A673 (cell line): ENCODE measurements at regions not wholly inside any gene's neighbourhood (a gene's known extent, or its start where the extent isn't known, plus 50 kb on each side); places are given as distances from the start of the nearest gene placed in this dataset.
A peak's percentile ranks its signal among the peaks of the same experiment; 100 is the strongest.

Experiments used
- BruUV-seq: library from RNA; stranded (reverse); fragments of 400-500 nt; replicated peaks from 2 replicates; lab custom pipeline; 2021; lab: Mats Ljungman, UMichigan
- CTCF ChIA-PET: fragments of 300-600 bp; sonication (Branson Sonifier 250); formaldehyde crosslinking; loops from one replicate; lab custom pipeline; 2022; ENCODE audit warnings: antibody characterized with exemption; lab: Charles Lee
- POLR2A ChIA-PET: fragments of 300-600 bp; sonication (Branson Sonifier 250); formaldehyde crosslinking; loops from one replicate; lab custom pipeline; 2022; ENCODE audit warnings: antibody characterized with exemption; ENCODE audit not compliant: low non-redundant PET; lab: Charles Lee
- DNase-seq: peaks from one replicate; pipeline ENCODE4 v3.0.0-alpha.2; 2015; ENCODE audit warnings: low spot score
- H3K27ac ChIP-seq: fragments of 200-600 bp; sonication (generic); 2 replicates; pipeline ENCODE4 v1.5.1; 2016; ENCODE audit warnings: mixed run types, low read depth, mild to moderate bottlenecking, mixed read lengths, antibody characterized with exemption, low read length; ENCODE audit not compliant: poor library complexity, severe bottlenecking
- H3K27me3 ChIP-seq: fragments of 200-600 bp; sonication (generic); replicated peaks from 2 replicates; pipeline ENCODE4 v1.6.1; 2017; ENCODE audit warnings: mixed run types, low read depth, mild to moderate bottlenecking, mixed read lengths, antibody characterized with exemption, low read length; ENCODE audit not compliant: insufficient read depth, poor library complexity
- H3K36me3 ChIP-seq: fragments of 200-600 bp; sonication (generic); 2 replicates; pipeline ENCODE4 v1.6.1; 2016; ENCODE audit warnings: mixed run types, mild to moderate bottlenecking, mixed read lengths, antibody characterized with exemption, low read length; ENCODE audit not compliant: insufficient read depth, poor library complexity, severe bottlenecking
- H3K4me1 ChIP-seq: fragments of 200-600 bp; sonication (generic); 2 replicates; pipeline ENCODE4 v1.6.1; 2017; ENCODE audit warnings: mixed run types, mild to moderate bottlenecking, mixed read lengths, antibody characterized with exemption, low read length; ENCODE audit not compliant: insufficient read depth, poor library complexity, severe bottlenecking
- H3K4me3 ChIP-seq: fragments of 200-600 bp; sonication (generic); 2 replicates; pipeline ENCODE4 v1.5.1; 2016; ENCODE audit warnings: low read depth, mixed run types, mild to moderate bottlenecking, mixed read lengths, low read length; ENCODE audit not compliant: poor library complexity, severe bottlenecking
- H3K9me3 ChIP-seq: fragments of 200-600 bp; sonication (generic); 2 replicates; pipeline ENCODE4 v1.6.1; 2016; ENCODE audit warnings: mixed run types, low read depth, mild to moderate bottlenecking, mixed read lengths, antibody characterized with exemption, low read length; ENCODE audit not compliant: poor library complexity, severe bottlenecking
- CTCF ChIP-seq: fragments of 300-800, 200-600 bp; sonication (generic); conservative IDR thresholded peaks from 2 replicates; pipeline ENCODE4 v1.5.1; 2017; ENCODE audit warnings: low read depth, mild to moderate bottlenecking, antibody characterized with exemption, low read length, moderate library complexity, mixed read lengths
- EZH2 ChIP-seq: fragments of 200-600 bp; sonication (generic); IDR thresholded peaks from 2 replicates; pipeline ENCODE4 v1.6.1; 2017; ENCODE audit warnings: borderline replicate concordance, low read depth, mild to moderate bottlenecking, mixed read lengths, antibody characterized with exemption, low read length; ENCODE audit not compliant: poor library complexity, severe bottlenecking
- intact Hi-C: fragments of 100-400 bp; cut with micrococcal nuclease; formaldehyde crosslinking; loops from one replicate; pipeline ENCODE4 v1.10.0; 2022; ENCODE audit not compliant: unreplicated experiment

DNA sequence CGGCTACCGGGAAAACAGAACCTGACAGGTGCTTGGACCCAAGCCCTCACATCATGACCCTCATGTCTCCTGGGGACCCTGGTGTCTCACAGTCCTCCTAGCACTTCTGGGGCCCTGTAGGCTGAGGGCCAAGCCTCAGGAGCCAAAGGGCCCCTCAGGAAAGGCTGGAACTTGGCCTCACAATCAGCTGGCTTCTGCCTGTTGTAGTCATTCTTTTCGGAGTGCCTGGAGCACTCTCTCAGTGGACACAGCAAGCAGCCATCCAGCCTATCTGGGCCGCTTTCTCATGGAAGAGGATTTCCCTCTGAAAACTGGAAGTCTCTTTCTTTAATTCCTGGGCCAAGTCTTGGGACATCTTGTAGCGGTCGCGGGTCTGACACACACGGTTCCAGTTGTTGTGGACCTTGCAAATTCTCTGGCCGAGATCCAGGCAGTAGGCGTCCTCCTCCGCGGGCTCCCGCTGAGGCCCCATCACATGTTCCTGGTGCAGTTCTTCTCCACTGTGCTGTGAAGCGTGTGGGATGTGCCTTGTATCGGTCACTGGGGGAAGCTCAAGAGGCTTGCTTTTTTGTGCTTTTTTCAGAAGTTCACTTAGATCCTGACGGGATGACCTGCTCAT lies 169.3 kb downstream of the EMP1 start:
- intact Hi-C loops = loop anchor here (10.0 kb wide), 1 partner anchor 299 kb away; no protein-coding TSS in a partner anchor
- CTCF ChIA-PET = no interaction called here

GRCh38 chr12:13362260-13362841 lies 165.8 kb downstream of the EMP1 start:
- Histone ChIP-seq H3K27me3 (peaks cover 57% of the 10 kb centered on the region), H3K4me1 (no peaks in the 10 kb centered on the region), H3K36me3 (no peaks in the 10 kb centered on the region), H3K27ac (no peak overlapping the region), H3K4me3 (no peak overlapping the region), H3K9me3 (no peaks in the 10 kb centered on the region)
- no TSS peak for BruUV-seq
- DNase-seq = peak; percentile 76
- intact Hi-C loops = loop anchor here (1.0 to 10.0 kb wide), 2 partner anchors 172 to 302 kb away; no protein-coding TSS in a partner anchor
- TF ChIP-seq CTCF = peak; percentile 96
- no peak for TF ChIP-seq EZH2
- ChIA-PET CTCF (interaction anchor here (0.7 to 1.4 kb wide), 4 partner anchors 12 to 299 kb away, joined by 3 to 19 read pairs (median 6); no protein-coding TSS in a partner anchor), POLR2A (no interaction called here)

More for the DNA sequence above, 169.3 kb downstream of the EMP1 start:
- no peak for DNase-seq
- no peaks in the 10 kb centered on the region for H3K9me3 ChIP-seq
- TF ChIP-seq EZH2 = no peak
- TF ChIP-seq CTCF = no peak
- peaks cover 32% of the 10 kb centered on the region for H3K27me3 ChIP-seq
- no peak overlapping the region for H3K4me3 ChIP-seq
- POLR2A ChIA-PET = no interaction called here
- H3K4me1 ChIP-seq = no peaks in the 10 kb centered on the region
- H3K36me3 ChIP-seq = no peaks in the 10 kb centered on the region
- no TSS peak for BruUV-seq
- no peak overlapping the region for H3K27ac ChIP-seq

GRCh38 chr12:13359636-13360035 lies 163.1 kb downstream of the EMP1 start:
- TF ChIP-seq CTCF = no peak
- TF ChIP-seq EZH2 = no peak
- no peak for DNase-seq
- no peak overlapping the region for H3K4me3 ChIP-seq
- ChIA-PET POLR2A (no interaction called here), CTCF (no interaction called here)
- BruUV-seq = no TSS peak
- intact Hi-C loops = loop anchor here (10.0 kb wide), 1 partner anchor 305 kb away; no protein-coding TSS in a partner anchor
- H3K9me3 ChIP-seq = no peaks in the 10 kb centered on the region
- no peak overlapping the region for H3K27ac ChIP-seq
- no peaks in the 10 kb centered on the region for H3K4me1 ChIP-seq
- no peaks in the 10 kb centered on the region for H3K36me3 ChIP-seq
- peaks cover 81% of the 10 kb centered on the region for H3K27me3 ChIP-seq
